Testis (tissue), 2 donors: ENCODE measurements at regions not wholly inside any gene's neighbourhood (a gene's known extent, or its start where the extent isn't known, plus 50 kb on each side); places are given as distances from the start of the nearest gene placed in this dataset.

ENCODE experiments used
- DNase-seq: peaks from one replicate; pipeline ENCODE4 v3.0.0-alpha.2; 2019
- H3K27ac ChIP-seq, 2 donors: fragments of 200-600 bp; sonication (generic); one replicate each; pipeline ENCODE4 v1.5.1; 2019
- H3K27me3 ChIP-seq: fragments of 200-600 bp; sonication (generic); one replicate; pipeline ENCODE4 v1.5.1; 2019
- H3K36me3 ChIP-seq: fragments of 200-600 bp; sonication (generic); one replicate; pipeline ENCODE4 v1.5.1; 2017; ENCODE audit warnings: low read depth; ENCODE audit errors: missing control alignments
- H3K4me1 ChIP-seq: fragments of 200-600 bp; sonication (generic); one replicate; pipeline ENCODE4 v1.5.1; 2019
- H3K4me3 ChIP-seq, 2 donors: fragments of 200-600 bp; sonication (generic); one replicate each; pipeline ENCODE4 v1.5.1; 2017 to 2019
- H3K9me3 ChIP-seq: fragments of 200-600 bp; sonication (generic); one replicate; pipeline ENCODE4 v1.5.1; 2017
- CTCF ChIP-seq, 3 experiments: fragments of 450-650 bp in 2 of 3; fragments of 200-600 bp in 1 of 3; sonication (generic) in 1 of 3; IDR thresholded peaks; one replicate each; pipeline ENCODE4 v1.5.1; 2016 to 2019; ENCODE audit warnings: antibody characterized with exemption in 3 of 3, mild to moderate bottlenecking in 2 of 3, moderate library complexity in 1 of 3
- POLR2A ChIP-seq: fragments of 450-650 bp; IDR thresholded peaks from one replicate; pipeline ENCODE4 v1.6.1; 2017; ENCODE audit warnings: antibody characterized with exemption, mild to moderate bottlenecking, moderate library complexity
- WGBS, 2 donors: methylation state at CpG; one replicate each; pipeline ENCODE4 v1.1.5; 2018; 5-methylcytosine and 5-hydroxymethylcytosine counted together
- intact Hi-C: fragments of 100-400 bp; cut with DNase I; formaldehyde crosslinking; loops from one replicate; pipeline ENCODE4 v1.15.1; 2023; ENCODE audit warnings: low total_unique reads

GRCh38 chr6:6399568-6399967, 79.1 kb upstream of the F13A1 start:
- intact Hi-C loops = no loop called here
- Histone ChIP-seq H3K36me3 (no peaks in the 10 kb centered on the region), H3K4me1 (no peaks in the 10 kb centered on the region), H3K9me3 (no peaks in the 10 kb centered on the region), H3K4me3 (no peak overlapping the region), H3K27me3 (no peaks in the 10 kb centered on the region), H3K27ac (no peak overlapping the region)
- 39 to 82% methylated on average over 2 of the region's 2 CpGs for WGBS, 2 donors
- TF ChIP-seq CTCF (IDR thresholded peaks at IDR 0.05) = no peak
- TF ChIP-seq POLR2A = no peak
- DNase-seq = no peak

- Histone ChIP-seq H3K4me1 (no peaks in the 10 kb centered on the region), H3K36me3 (no peaks in the 10 kb centered on the region), H3K27me3 (no peaks in the 10 kb centered on the region), H3K27ac (no peak overlapping the region), H3K9me3 (no peaks in the 10 kb centered on the region), H3K4me3 (no peak overlapping the region)
- DNase-seq = no peak
- 97 to 100% methylated on average over 1 of the region's 1 CpG for WGBS, 2 donors
- intact Hi-C loops = no loop called here
- no peak for TF ChIP-seq CTCF (IDR thresholded peaks at IDR 0.05)
These were observed 80.9 kb upstream of the F13A1 start for GRCh38 chr6:6401401-6401800.

GRCh38 chr6:6402006-6402405, 81.5 kb upstream of the F13A1 start:
- Histone ChIP-seq H3K27ac (no peak overlapping the region), H3K27me3 (no peaks in the 10 kb centered on the region), H3K9me3 (no peaks in the 10 kb centered on the region), H3K4me3 (no peak overlapping the region), H3K36me3 (no peaks in the 10 kb centered on the region), H3K4me1 (no peaks in the 10 kb centered on the region)
- WGBS, 2 donors = 92 to 94% methylated on average over 2 of the region's 2 CpGs
- no peak for TF ChIP-seq POLR2A
- no peak for TF ChIP-seq CTCF (IDR thresholded peaks at IDR 0.05)
- intact Hi-C loops = no loop called here
- DNase-seq = no peak

- no peak for DNase-seq
- no peak for TF ChIP-seq POLR2A
- TF ChIP-seq CTCF (IDR thresholded peaks at IDR 0.05) = no peak
- WGBS, 2 donors = 60 to 73% methylated on average over 6 of the region's 6 CpGs
- intact Hi-C loops = no loop called here
- Histone ChIP-seq H3K36me3 (no peaks in the 10 kb centered on the region), H3K9me3 (no peaks in the 10 kb centered on the region), H3K4me1 (no peaks in the 10 kb centered on the region), H3K4me3 (no peak overlapping the region), H3K27ac (no peak overlapping the region), H3K27me3 (no peaks in the 10 kb centered on the region)
These were observed 82.1 kb upstream of the F13A1 start for GRCh38 chr6:6402591-6402990.

- no peak for DNase-seq
- Histone ChIP-seq H3K9me3 (no peaks in the 10 kb centered on the region), H3K4me3 (no peak overlapping the region), H3K36me3 (no peaks in the 10 kb centered on the region), H3K4me1 (no peaks in the 10 kb centered on the region), H3K27me3 (no peaks in the 10 kb centered on the region), H3K27ac (no peak overlapping the region)
- 63 to 77% methylated on average over 2 of the region's 2 CpGs for WGBS, 2 donors
- intact Hi-C loops = no loop called here
- TF ChIP-seq POLR2A = no peak
- TF ChIP-seq CTCF (IDR thresholded peaks at IDR 0.05) = no peak
These were observed 84.6 kb upstream of the F13A1 start for GRCh38 chr6:6405031-6405430.
